Upper lobe of right lung (tissue), 1 donor: ENCODE measurements at regions not wholly inside any gene's neighbourhood (a gene's known extent, or its start where the extent isn't known, plus 50 kb on each side); places are given as distances from the start of the nearest gene placed in this dataset.
"Not testable (repeated sequence)": the region's sequence is repeated elsewhere in the genome, so short reads cannot be mapped to it uniquely, and the experiment has no call there.

Experiments
- ATAC-seq: fragments of 200-7000 bp; cut with Tn5 transposase; one replicate; pipeline ENCODE4 v1.9.1; 2020; ENCODE audit warnings: mild to moderate bottlenecking, moderate library complexity
- DNase-seq: peaks from one replicate; pipeline ENCODE4 v3.0.0-alpha.2; 2020
- H3K27ac ChIP-seq: fragments of 200-600 bp; one replicate; pipeline ENCODE4 v1.8.0; 2022
- H3K27me3 ChIP-seq: fragments of 200-600 bp; one replicate; pipeline ENCODE4 v1.8.0; 2022; ENCODE audit warnings: mild to moderate bottlenecking
- H3K36me3 ChIP-seq: fragments of 200-600 bp; one replicate; pipeline ENCODE4 v1.8.0; 2022
- H3K4me1 ChIP-seq: fragments of 200-600 bp; one replicate; pipeline ENCODE4 v1.8.0; 2022
- H3K4me3 ChIP-seq: fragments of 200-600 bp; one replicate; pipeline ENCODE4 v1.8.0; 2022; ENCODE audit warnings: mild to moderate bottlenecking
- H3K9me3 ChIP-seq: fragments of 200-600 bp; one replicate; pipeline ENCODE4 v1.8.0; 2022
- CTCF ChIP-seq: fragments of 200-600 bp; IDR thresholded peaks from one replicate; pipeline ENCODE4 v1.8.0; 2022; ENCODE audit warnings: antibody characterized with exemption
- intact Hi-C: fragments of 100-400 bp; cut with DNase I; formaldehyde crosslinking; loops from one replicate; pipeline ENCODE4 v1.11.0; 2022
- donor health status: DM: no; HTN: yes; CAD: no; lungs with severe emphysema.

- Histone ChIP-seq H3K36me3 (no peaks in the 10 kb centered on the region), H3K9me3 (no peaks in the 10 kb centered on the region), H3K27ac (no peak overlapping the region), H3K4me1 (no peaks in the 10 kb centered on the region), H3K4me3 (no peak overlapping the region), H3K27me3 (no peaks in the 10 kb centered on the region)
- DNase-seq (no peak), ATAC-seq (no peak)
- TF ChIP-seq CTCF = no peak
- intact Hi-C loops = no loop called here
These were observed 560.8 kb upstream of the NBEA start for GRCh38 chr13:34381228-34381627.

DNA sequence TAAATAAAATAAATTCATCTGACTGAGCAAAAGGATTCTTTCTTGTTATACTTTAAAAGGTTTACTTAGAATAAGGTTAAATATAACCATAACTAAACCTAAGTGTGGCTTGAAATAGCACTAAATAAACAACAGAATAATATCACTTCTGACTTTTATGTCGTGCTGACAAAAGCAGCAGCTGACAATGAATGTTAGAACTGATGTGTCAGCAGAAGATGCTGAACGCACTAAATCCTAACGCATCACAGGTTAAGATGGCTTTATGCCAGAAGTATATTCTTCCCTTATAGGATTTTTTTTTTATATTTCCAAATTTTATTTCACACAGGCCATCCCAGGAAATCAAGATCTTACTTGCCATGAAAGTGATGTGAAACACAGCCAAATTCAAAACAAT lies 558.3 kb upstream of the NBEA start:
- DNase-seq (no peak), ATAC-seq (no peak)
- no peak overlapping the region for H3K4me3 ChIP-seq
- no peaks in the 10 kb centered on the region for H3K9me3 ChIP-seq
- intact Hi-C loops = no loop called here
- H3K27ac ChIP-seq = no peak overlapping the region
- H3K36me3 ChIP-seq = no peaks in the 10 kb centered on the region
- no peak for TF ChIP-seq CTCF
- no peaks in the 10 kb centered on the region for H3K4me1 ChIP-seq
- no peaks in the 10 kb centered on the region for H3K27me3 ChIP-seq

GRCh38 chr13:34386229-34386628 lies 555.8 kb upstream of the NBEA start:
- ATAC-seq, H3K27ac ChIP-seq, intact Hi-C loops: not testable (repeated sequence)

DNA sequence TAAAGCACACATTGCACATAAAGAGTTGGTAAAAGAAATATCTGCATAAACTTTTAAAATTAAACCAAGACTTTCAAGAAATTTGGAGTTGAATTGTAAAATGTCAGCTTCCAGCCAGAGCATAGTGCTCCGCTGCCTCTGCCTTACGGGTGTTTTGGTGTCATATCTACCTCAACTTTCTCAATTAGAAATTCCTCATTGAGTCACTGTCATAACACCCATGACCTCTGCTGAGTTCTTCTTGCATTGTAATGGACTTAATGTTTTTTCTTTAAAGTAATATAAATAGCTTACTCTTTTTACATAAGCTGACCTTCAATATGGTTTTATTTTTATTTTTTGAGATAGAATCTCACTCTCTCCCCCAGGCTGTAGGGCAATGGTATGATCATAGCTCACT lies 551.0 kb upstream of the NBEA start:
- no peaks in the 10 kb centered on the region for H3K4me1 ChIP-seq
- no peak overlapping the region for H3K4me3 ChIP-seq
- no peak for ATAC-seq
- no peak overlapping the region for H3K27ac ChIP-seq
- no peaks in the 10 kb centered on the region for H3K27me3 ChIP-seq
- no peak for DNase-seq
- intact Hi-C loops = no loop called here
- TF ChIP-seq CTCF = no peak
- no peaks in the 10 kb centered on the region for H3K36me3 ChIP-seq
- peaks cover 3% of the 10 kb centered on the region for H3K9me3 ChIP-seq

More at GRCh38 chr13:34386229-34386628, 555.8 kb upstream of the NBEA start:
- not testable (repeated sequence) for DNase-seq, H3K9me3 ChIP-seq, H3K4me1 ChIP-seq, H3K4me3 ChIP-seq, H3K27me3 ChIP-seq, H3K36me3 ChIP-seq

DNA sequence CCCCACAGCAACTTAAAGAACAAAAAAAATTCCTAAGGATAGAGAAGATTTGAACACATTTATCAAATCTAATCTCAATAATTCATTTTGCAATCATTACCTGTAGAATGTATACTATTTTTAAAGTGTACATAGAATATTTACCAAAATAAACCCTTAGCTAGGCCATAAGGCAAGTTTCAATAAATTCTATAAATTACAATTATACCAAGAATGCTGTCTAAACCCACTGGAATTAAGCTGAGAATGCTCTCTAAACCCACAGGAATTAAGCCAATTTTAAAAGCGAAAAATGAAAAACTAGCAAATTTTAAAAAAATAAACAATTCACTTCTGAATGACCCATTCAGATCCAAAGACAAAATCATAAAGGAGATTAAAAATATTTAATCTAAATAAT lies 540.4 kb upstream of the NBEA start:
- Histone ChIP-seq H3K4me1 (no peaks in the 10 kb centered on the region), H3K9me3 (no peaks in the 10 kb centered on the region), H3K4me3 (no peak overlapping the region), H3K36me3 (no peaks in the 10 kb centered on the region), H3K27ac (no peak overlapping the region), H3K27me3 (no peaks in the 10 kb centered on the region)
- ATAC-seq = no peak
- no peak for DNase-seq
- TF ChIP-seq CTCF = no peak
- intact Hi-C loops = no loop called here

DNA sequence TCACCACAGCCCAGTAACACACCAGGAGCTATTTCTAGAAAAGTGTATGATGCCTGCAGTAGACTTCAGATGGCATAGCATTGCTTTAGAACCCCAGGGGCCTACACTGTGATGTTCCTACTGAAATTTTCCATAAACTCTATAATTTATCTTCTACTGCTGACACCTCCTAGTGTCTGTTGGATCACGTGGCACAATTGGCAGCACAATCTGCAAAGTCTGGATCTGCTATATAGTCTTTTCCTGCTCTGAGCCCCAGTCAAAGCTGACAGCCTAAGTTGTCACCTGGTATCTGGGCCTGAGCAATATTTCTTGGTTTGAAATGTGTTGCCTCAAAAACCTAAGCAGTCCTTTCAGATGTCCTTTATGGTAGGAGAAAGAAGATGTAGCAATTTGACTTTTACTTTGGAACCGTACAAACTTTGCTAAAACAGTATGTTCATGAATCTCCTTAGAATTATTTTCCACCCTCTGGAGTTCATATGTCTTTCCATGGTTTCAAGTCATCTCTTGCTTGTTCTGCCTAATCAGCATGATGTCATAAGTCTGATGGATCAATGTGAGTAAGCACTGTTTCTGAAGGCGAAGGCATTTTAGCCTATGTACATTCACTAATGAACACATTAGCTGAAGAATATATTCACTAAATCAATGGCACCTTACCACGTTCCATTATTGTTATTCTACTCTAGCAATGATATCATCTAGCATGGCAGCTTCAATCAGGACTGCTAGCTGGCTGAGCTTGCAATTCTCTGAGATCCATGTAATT lies 536.5 kb upstream of the NBEA start:
- Histone ChIP-seq H3K36me3 (no peaks in the 10 kb centered on the region), H3K27me3 (no peaks in the 10 kb centered on the region), H3K4me3 (no peak overlapping the region), H3K4me1 (no peaks in the 10 kb centered on the region), H3K9me3 (no peaks in the 10 kb centered on the region), H3K27ac (no peak overlapping the region)
- TF ChIP-seq CTCF = no peak
- intact Hi-C loops = no loop called here
- ATAC-seq (no peak), DNase-seq (no peak)
